Activated B cell treated with CpG ODN at 0.5 μM for 24 hours (primary cell): ENCODE measurements at regions not wholly inside any gene's neighbourhood (a gene's known extent, or its start where the extent isn't known, plus 50 kb on each side); places are given as distances from the start of the nearest gene placed in this dataset.

Experiments
- ATAC-seq: fragments of 200-7000 bp; cut with Tn5 transposase; one replicate; pipeline ENCODE4 v1.10.0; 2021; ENCODE audit warnings: low read depth, mild to moderate bottlenecking, moderate library complexity
- CTCF ChIA-PET: fragments of 350-600 bp; sonication (Branson Sonifier 250); formaldehyde crosslinking; loops from one replicate; lab custom pipeline; 2021; ENCODE audit warnings: antibody characterized with exemption; lab: Charles Lee
- POLR2A ChIA-PET: fragments of 350-600 bp; sonication (Branson Sonifier 250); formaldehyde crosslinking; loops from one replicate; lab custom pipeline; 2021; ENCODE audit warnings: antibody characterized with exemption; lab: Charles Lee
- DNase-seq: peaks from one replicate; pipeline ENCODE4 v3.0.0; 2022
- H3K27ac Mint-ChIP-seq: one replicate; pipeline ENCODE4 v1.8.0; 2020; ENCODE audit warnings: mixed read lengths
- H3K27me3 Mint-ChIP-seq: one replicate; pipeline ENCODE4 v1.8.0; 2021; ENCODE audit warnings: mixed read lengths
- H3K36me3 Mint-ChIP-seq: one replicate; pipeline ENCODE4 v1.8.0; 2021; ENCODE audit warnings: low read depth, mixed read lengths
- H3K4me1 Mint-ChIP-seq: one replicate; pipeline ENCODE4 v1.8.0; 2021; ENCODE audit warnings: mixed read lengths
- H3K4me3 Mint-ChIP-seq: one replicate; pipeline ENCODE4 v1.8.0; 2020; ENCODE audit warnings: mild to moderate bottlenecking, mixed read lengths
- H3K9me3 Mint-ChIP-seq: one replicate; pipeline ENCODE4 v1.8.0; 2020; ENCODE audit warnings: mixed read lengths
- intact Hi-C: fragments of 100-400 bp; cut with micrococcal nuclease; formaldehyde crosslinking; loops from one replicate; pipeline ENCODE4 v1.15.1; 2024
- TF ChIP-seq, protein P1 (sequence below): fragments of 200-600 bp; IDR thresholded peaks from one replicate; pipeline ENCODE4 v1.8.0; 2022; ENCODE audit warnings: antibody characterized with exemption, mild to moderate bottlenecking

DNA sequence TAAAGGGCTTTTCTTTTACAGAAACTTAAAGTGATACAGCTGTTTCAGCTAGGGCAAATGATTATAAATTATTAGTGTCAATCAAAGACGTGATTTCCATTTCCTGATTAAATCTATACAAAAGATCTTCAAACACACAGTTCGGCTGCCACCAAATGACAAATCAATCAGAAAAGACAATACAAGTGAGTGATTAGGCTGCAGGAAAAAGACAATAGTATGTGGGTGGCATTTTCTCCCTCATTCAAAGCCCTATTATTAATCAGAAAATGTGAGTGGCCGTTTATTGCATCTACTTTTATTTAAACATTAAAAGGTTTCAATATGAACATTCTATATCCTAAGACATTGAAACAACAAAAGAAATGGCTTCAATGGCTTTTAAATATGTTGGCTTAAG is 895.6 kb upstream of the ROBO1 start:
- H3K36me3 Mint-ChIP-seq = no peaks in the 10 kb centered on the region
- intact Hi-C loops = no loop called here
- no peak overlapping the region for H3K27ac Mint-ChIP-seq
- no peaks in the 10 kb centered on the region for H3K27me3 Mint-ChIP-seq
- H3K4me1 Mint-ChIP-seq = no peaks in the 10 kb centered on the region
- ATAC-seq (no peak), DNase-seq (no peak)
- H3K4me3 Mint-ChIP-seq = no peak overlapping the region
- peaks cover 13% of the 10 kb centered on the region for H3K9me3 Mint-ChIP-seq
- TF ChIP-seq, protein P1, sequence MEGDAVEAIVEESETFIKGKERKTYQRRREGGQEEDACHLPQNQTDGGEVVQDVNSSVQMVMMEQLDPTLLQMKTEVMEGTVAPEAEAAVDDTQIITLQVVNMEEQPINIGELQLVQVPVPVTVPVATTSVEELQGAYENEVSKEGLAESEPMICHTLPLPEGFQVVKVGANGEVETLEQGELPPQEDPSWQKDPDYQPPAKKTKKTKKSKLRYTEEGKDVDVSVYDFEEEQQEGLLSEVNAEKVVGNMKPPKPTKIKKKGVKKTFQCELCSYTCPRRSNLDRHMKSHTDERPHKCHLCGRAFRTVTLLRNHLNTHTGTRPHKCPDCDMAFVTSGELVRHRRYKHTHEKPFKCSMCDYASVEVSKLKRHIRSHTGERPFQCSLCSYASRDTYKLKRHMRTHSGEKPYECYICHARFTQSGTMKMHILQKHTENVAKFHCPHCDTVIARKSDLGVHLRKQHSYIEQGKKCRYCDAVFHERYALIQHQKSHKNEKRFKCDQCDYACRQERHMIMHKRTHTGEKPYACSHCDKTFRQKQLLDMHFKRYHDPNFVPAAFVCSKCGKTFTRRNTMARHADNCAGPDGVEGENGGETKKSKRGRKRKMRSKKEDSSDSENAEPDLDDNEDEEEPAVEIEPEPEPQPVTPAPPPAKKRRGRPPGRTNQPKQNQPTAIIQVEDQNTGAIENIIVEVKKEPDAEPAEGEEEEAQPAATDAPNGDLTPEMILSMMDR = no peak
- ChIA-PET POLR2A (no interaction called here), CTCF (no interaction called here)

DNA sequence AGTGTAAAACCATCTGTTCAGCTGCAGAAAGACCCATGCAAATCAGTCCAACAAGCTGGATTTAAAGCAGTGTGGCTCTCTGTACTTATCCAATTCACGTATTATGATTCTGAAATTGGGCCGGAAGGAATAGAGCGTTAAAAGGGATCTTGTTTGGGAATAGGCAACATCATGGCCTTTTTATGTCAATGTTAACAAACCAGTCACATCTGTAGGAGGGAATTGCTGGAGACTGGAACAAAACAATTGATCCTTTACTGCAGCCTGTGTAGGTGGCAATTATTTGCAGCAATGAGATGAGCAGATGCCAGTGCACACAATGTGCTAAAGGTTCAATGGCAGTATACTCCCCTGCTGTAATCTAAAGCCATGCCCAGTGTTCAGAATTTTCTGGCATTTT is 887.4 kb upstream of the ROBO1 start:
- H3K9me3 Mint-ChIP-seq = peaks cover 14% of the 10 kb centered on the region
- ATAC-seq = no peak
- DNase-seq = no peak
- TF ChIP-seq, protein P1 = no peak
- CTCF ChIA-PET = no interaction called here
- H3K4me3 Mint-ChIP-seq = no peak overlapping the region
- POLR2A ChIA-PET = no interaction called here
- no peaks in the 10 kb centered on the region for H3K4me1 Mint-ChIP-seq
- no peaks in the 10 kb centered on the region for H3K36me3 Mint-ChIP-seq
- intact Hi-C loops = no loop called here
- no peaks in the 10 kb centered on the region for H3K27me3 Mint-ChIP-seq
- no peak overlapping the region for H3K27ac Mint-ChIP-seq

DNA sequence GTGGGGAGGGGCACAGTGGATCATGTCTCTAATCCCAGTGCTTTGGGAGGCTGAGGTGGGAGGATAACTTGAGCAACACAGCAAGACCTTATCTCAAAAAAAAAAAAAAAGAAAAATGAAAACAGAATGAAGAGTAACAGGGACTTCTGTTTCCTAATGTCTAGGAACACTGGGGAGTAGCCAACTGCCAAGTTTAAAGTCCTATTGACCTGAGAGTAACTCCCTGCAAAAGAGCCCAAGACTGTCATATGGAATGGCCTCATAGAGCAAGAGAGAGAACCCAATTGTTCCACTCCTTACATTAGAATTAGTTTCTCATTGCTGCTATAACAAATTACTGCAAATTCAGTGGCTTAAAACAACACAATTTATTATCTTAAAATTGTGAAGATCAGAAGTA is 881.4 kb upstream of the ROBO1 start:
- DNase-seq (no peak), ATAC-seq (no peak)
- H3K9me3 Mint-ChIP-seq = peaks cover 9% of the 10 kb centered on the region
- no peak overlapping the region for H3K4me3 Mint-ChIP-seq
- ChIA-PET CTCF (no interaction called here), POLR2A (no interaction called here)
- H3K27ac Mint-ChIP-seq = no peak overlapping the region
- TF ChIP-seq, protein P1 = no peak
- intact Hi-C loops = no loop called here
- no peaks in the 10 kb centered on the region for H3K27me3 Mint-ChIP-seq
- no peaks in the 10 kb centered on the region for H3K4me1 Mint-ChIP-seq
- H3K36me3 Mint-ChIP-seq = no peaks in the 10 kb centered on the region

DNA sequence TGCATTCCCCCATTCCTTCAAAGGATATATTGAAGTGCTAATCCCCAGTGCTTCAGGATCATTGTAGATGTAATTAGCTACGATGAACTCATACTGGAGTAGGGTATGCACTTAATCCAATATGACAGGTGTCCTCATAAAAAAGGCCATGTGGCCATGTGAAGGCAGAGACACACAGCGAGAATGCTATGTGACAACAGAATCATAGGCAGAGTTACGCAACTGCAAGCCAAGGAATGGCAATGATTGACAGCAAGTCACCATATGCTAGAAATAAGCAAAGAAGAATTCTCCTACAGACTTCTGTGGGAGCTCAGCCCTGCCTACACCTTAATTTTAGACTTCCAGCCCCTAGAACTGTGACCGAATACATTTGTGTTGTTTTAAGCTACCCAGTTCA is 875.6 kb upstream of the ROBO1 start:
- Mint-ChIP-seq H3K4me1 (no peaks in the 10 kb centered on the region), H3K27me3 (no peaks in the 10 kb centered on the region), H3K36me3 (no peaks in the 10 kb centered on the region), H3K9me3 (peaks cover 9% of the 10 kb centered on the region), H3K4me3 (no peak overlapping the region), H3K27ac (no peak overlapping the region)
- POLR2A ChIA-PET = no interaction called here
- TF ChIP-seq, protein P1 = no peak
- ATAC-seq (no peak), DNase-seq (no peak)
- intact Hi-C loops = no loop called here
- CTCF ChIA-PET = no interaction called here

DNA sequence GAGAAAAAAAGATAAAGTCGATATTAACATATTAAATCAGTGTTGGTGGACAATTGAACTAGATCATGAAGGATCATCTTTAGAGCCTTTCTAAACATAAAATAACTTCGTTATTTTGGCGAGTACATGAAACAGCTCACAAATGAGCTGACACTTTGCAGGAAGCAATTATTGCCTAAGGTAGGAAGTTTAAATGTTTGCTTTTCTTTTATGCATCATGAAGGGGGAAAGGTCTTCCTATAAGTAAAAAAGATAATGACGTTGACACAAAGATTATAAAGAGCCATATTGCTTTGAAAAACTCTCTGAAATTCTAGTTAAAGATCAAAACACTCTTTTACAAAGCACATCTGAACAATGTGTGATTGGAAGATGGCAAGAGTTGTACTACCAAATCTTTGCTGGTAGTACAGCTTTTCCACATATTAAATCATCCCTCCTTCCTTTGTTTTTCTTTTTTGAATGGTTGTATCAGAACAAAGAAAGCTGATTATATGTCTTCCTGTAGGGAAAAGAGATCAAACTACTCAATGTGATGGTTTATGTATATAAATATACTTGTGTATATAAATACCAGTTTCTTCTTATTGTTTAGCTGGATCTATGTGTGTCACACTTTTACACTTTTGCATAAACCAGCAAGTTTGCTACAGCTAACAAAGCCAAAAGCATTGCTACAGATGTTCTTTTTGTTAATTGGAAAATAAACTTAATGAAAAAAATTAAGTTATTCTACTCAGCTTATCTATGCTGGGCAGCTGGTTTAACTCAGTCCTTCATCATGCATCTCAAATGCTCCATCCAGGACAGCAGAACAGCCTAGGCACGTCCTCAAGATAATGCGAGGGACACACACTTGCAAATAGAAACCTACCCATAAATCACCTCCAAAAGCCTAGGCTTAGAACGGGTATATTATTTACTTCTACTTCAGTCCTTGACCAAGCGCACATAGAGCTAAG is 850.8 kb upstream of the ROBO1 start:
- H3K4me1 Mint-ChIP-seq = no peaks in the 10 kb centered on the region
- TF ChIP-seq, protein P1 = no peak
- H3K4me3 Mint-ChIP-seq = no peak overlapping the region
- ChIA-PET CTCF (no interaction called here), POLR2A (no interaction called here)
- ATAC-seq (no peak), DNase-seq (no peak)
- intact Hi-C loops = no loop called here
- H3K36me3 Mint-ChIP-seq = no peaks in the 10 kb centered on the region
- H3K27me3 Mint-ChIP-seq = no peaks in the 10 kb centered on the region
- peaks cover 2% of the 10 kb centered on the region for H3K9me3 Mint-ChIP-seq
- no peak overlapping the region for H3K27ac Mint-ChIP-seq
